ENCODE measurements at regions not wholly inside any gene's neighbourhood (a gene's known extent, or its start where the extent isn't known, plus 50 kb on each side); places are given as distances from the start of the nearest gene placed in this dataset.

DNA sequence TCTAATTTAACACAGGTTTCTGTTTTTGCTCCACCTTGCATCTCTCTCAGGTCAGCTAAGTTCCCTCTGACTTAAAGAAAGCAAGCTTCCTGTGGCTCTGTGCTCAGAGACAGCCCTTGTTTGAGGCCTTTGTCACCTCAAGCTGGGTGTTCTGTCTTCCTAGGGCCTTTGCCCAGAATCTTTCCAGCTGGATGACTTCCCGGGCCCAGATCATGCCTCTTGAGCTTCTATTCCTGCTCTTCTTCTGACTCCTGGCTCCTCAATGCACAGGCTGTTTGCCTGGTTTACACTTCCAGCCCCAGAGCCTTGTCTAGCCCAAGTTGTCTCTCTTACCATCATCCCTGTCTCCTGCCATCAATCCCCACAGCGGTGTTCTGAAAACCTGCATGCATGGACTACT, 300.6 kb downstream of the VPS13C start:
- H3K4me3 ChIP-seq (ENCODE audit: low read length), result no peak overlapping the region
- DNase-seq, result no peak
- no peaks in the 10 kb centered on the region for H3K27me3 ChIP-seq (ENCODE audit: control insufficient read depth, insufficient read depth)
- H3K9me3 ChIP-seq (ENCODE audit: control insufficient read depth, low read length), result no peaks in the 10 kb centered on the region
- no peak for ATAC-seq
- H3K4me1 ChIP-seq (ENCODE audit: control insufficient read depth, insufficient read depth, low read length), result no peaks in the 10 kb centered on the region
- 65% methylated on average over 2 of the region's 2 CpGs for WGBS
- intact Hi-C loops (cut with DNase I), result no loop called here
- no peak overlapping the region for H3K27ac ChIP-seq (ENCODE audit: low read length)

DNA sequence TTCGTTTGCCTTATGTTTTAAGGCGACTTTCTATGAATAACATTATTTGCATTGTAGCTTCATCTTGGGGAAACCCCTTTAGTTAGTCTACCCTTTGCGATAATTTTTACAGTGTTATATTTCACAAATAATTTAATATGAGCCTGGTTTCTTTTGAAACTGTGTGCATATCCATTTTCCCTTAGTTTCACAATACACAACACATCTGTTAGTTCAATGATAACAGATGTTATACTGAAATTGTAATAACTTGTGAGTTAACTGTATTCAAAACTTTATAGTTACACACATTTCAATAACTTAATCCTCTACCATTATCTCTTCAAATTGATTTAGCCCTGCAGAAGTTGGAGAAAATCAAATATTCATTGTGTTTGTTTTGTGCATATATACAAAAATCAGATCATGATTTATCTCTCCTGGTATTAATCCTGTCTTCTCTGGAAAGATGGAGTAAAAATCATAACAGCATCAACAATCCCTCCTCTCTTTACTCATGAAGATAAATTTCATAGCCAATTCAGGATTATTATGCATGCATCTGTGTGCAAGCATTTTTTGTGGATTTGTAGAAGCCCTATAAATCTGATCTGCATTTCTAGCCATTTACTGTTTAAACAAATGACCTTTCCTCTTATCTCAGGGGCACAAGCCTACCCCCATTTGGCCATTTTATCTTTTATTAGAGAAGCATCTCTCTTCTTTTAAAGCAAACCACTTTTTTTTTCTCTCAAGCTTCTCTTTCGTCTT, 304.0 kb downstream of the VPS13C start:
- Histone ChIP-seq H3K9me3 (ENCODE audit: control insufficient read depth, low read length) (no peaks in the 10 kb centered on the region), H3K27ac (ENCODE audit: low read length) (no peak overlapping the region), H3K27me3 (ENCODE audit: control insufficient read depth, insufficient read depth) (no peaks in the 10 kb centered on the region), H3K4me3 (ENCODE audit: low read length) (no peak overlapping the region), H3K4me1 (ENCODE audit: control insufficient read depth, insufficient read depth, low read length) (no peaks in the 10 kb centered on the region)
- DNase-seq (no peak), ATAC-seq (no peak)
- intact Hi-C loops (cut with DNase I), result no loop called here
- WGBS, result 82% methylated on average over 4 of the region's 4 CpGs

DNA sequence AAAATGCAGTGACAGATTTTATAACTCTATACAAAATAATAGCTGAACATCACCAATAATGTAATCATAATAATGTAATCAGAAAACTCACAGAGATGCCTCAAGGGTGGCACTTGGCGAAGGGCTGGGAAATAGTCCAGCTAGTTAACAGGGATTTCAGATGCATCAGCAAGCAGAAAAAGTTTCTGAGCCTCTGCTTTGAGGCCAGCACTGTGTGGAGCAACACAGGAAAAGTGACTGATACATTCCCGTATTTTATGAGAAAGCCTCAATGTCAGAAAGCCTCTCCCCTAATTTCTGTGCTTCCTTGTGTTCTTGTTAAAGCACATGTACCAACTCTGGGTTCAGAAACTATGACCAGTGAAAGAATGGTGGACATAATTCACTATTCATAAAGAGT, 304.8 kb downstream of the VPS13C start:
- WGBS, result 75% methylated on average over 2 of the region's 2 CpGs
- H3K4me3 ChIP-seq (ENCODE audit: low read length), result no peak overlapping the region
- no peaks in the 10 kb centered on the region for H3K27me3 ChIP-seq (ENCODE audit: control insufficient read depth, insufficient read depth)
- no peak overlapping the region for H3K27ac ChIP-seq (ENCODE audit: low read length)
- no peak for DNase-seq
- intact Hi-C loops (cut with DNase I), result no loop called here
- no peak for ATAC-seq
- no peaks in the 10 kb centered on the region for H3K9me3 ChIP-seq (ENCODE audit: control insufficient read depth, low read length)
- no peaks in the 10 kb centered on the region for H3K4me1 ChIP-seq (ENCODE audit: control insufficient read depth, insufficient read depth, low read length)

DNA sequence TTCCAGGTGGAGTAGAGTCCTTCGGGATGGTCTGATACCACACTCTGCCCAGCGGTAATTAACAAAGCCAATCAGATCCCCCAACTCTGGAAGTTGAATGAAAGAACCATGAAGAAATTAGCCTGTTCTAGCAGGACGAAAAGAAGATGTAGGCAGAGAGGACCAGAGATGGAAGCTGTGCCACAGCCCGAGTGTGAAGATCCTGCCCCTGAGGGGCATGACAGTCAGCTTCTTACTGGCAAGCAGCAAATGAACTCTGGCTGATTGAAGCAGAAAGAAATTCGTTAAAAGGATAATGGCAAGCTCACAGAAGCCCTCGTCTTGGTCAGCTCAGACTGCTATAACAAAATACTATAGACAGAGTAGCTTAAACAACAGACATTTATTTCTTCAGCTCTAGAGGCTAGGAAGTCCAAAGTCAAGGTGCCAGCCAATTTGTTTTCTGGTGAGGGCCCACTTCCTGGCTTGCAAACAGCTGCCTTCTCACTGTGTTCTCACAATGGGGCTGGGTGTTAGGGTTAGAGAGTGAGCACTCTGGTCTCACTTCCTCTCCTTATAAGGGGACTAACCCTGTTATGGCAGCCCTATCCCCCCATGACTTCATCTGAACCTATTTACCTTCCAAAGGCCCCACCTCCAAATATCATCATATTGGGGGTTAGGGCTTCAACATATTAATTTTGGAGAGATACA, 307.1 kb downstream of the VPS13C start:
- 83% methylated on average over 6 of the region's 6 CpGs for WGBS
- Histone ChIP-seq H3K27me3 (ENCODE audit: control insufficient read depth, insufficient read depth) (no peaks in the 10 kb centered on the region), H3K4me1 (ENCODE audit: control insufficient read depth, insufficient read depth, low read length) (no peaks in the 10 kb centered on the region), H3K27ac (ENCODE audit: low read length) (no peak overlapping the region), H3K9me3 (ENCODE audit: control insufficient read depth, low read length) (no peaks in the 10 kb centered on the region), H3K4me3 (ENCODE audit: low read length) (no peak overlapping the region)
- DNase-seq (no peak), ATAC-seq (no peak)
- intact Hi-C loops (cut with DNase I), result no loop called here

GRCh38 chr15:61752001-61752400, 308.2 kb downstream of the VPS13C start:
- WGBS, result 74% methylated on average over 5 of the region's 5 CpGs
- intact Hi-C loops (cut with DNase I), result no loop called here
- DNase-seq, result no peak
- Histone ChIP-seq H3K27me3 (ENCODE audit: control insufficient read depth, insufficient read depth) (no peaks in the 10 kb centered on the region), H3K4me1 (ENCODE audit: control insufficient read depth, insufficient read depth, low read length) (no peaks in the 10 kb centered on the region), H3K27ac (ENCODE audit: low read length) (no peak overlapping the region), H3K4me3 (ENCODE audit: low read length) (no peak overlapping the region), H3K9me3 (ENCODE audit: control insufficient read depth, low read length) (no peaks in the 10 kb centered on the region)
- ATAC-seq, result no peak

- ATAC-seq, result no peak
- no peaks in the 10 kb centered on the region for H3K4me1 ChIP-seq (ENCODE audit: control insufficient read depth, insufficient read depth, low read length)
Observed at GRCh38 chr15:61750271-61751084, 309.8 kb downstream of the VPS13C start.

DNA sequence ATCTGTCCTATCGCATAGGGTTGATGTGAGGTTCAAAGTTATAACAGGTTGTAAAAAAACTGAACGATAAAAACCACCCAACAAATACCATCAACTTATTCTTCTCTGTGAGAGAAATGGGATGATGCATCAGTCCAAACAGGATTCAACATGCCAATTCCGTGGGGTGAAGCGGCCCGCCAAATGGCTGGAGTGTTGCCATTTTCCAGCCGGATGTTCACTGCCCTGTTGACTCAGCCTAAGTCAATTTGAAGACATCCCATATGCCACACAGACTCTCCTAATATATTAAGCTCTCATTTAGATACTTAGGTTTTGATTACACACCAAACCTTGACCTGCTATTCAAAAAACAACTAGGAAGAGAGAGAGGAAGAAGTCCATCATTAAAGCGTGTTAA, 311.1 kb downstream of the VPS13C start:
- H3K9me3 ChIP-seq (ENCODE audit: control insufficient read depth, low read length), result no peaks in the 10 kb centered on the region
- intact Hi-C loops (cut with DNase I), result no loop called here
- no peaks in the 10 kb centered on the region for H3K4me1 ChIP-seq (ENCODE audit: control insufficient read depth, insufficient read depth, low read length)
- ATAC-seq, result no peak
- no peak overlapping the region for H3K4me3 ChIP-seq (ENCODE audit: low read length)
- no peak overlapping the region for H3K27ac ChIP-seq (ENCODE audit: low read length)
- no peak for DNase-seq
- WGBS, result 90% methylated on average over 7 of the region's 7 CpGs
- no peaks in the 10 kb centered on the region for H3K27me3 ChIP-seq (ENCODE audit: control insufficient read depth, insufficient read depth)

More at GRCh38 chr15:61750271-61751084, 309.8 kb downstream of the VPS13C start:
- no peaks in the 10 kb centered on the region for H3K9me3 ChIP-seq (ENCODE audit: control insufficient read depth, low read length)
- H3K4me3 ChIP-seq (ENCODE audit: low read length), result no peak overlapping the region
- 85% methylated on average over 15 of the region's 15 CpGs for WGBS
- no peak for DNase-seq
- intact Hi-C loops (cut with DNase I), result no loop called here
- no peaks in the 10 kb centered on the region for H3K27me3 ChIP-seq (ENCODE audit: control insufficient read depth, insufficient read depth)
- no peak overlapping the region for H3K27ac ChIP-seq (ENCODE audit: low read length)

DNA sequence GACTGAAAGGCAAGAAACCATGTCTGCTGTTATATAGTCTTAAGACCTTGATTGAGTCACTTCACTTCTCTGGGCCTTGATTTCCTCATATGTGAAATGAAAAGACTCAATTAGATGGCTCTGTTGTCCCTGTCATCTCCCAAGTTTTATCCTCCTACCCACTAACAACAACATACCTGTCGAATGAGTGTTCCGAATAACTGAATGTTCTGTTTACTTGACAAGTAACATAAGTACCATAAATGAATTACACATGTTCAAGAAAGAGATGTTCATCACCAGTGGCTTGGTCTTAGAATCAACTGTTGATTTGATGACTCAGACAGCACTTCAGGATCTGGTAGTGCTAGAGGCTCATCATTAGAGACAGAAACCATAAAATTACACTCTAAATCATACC, 311.7 kb downstream of the VPS13C start:
- no peak overlapping the region for H3K27ac ChIP-seq (ENCODE audit: low read length)
- ATAC-seq (no peak), DNase-seq (no peak)
- no peaks in the 10 kb centered on the region for H3K4me1 ChIP-seq (ENCODE audit: control insufficient read depth, insufficient read depth, low read length)
- H3K27me3 ChIP-seq (ENCODE audit: control insufficient read depth, insufficient read depth), result no peaks in the 10 kb centered on the region
- H3K4me3 ChIP-seq (ENCODE audit: low read length), result no peak overlapping the region
- WGBS, result 93% methylated on average over 2 of the region's 2 CpGs
- intact Hi-C loops (cut with DNase I), result no loop called here
- no peaks in the 10 kb centered on the region for H3K9me3 ChIP-seq (ENCODE audit: control insufficient read depth, low read length)

DNA sequence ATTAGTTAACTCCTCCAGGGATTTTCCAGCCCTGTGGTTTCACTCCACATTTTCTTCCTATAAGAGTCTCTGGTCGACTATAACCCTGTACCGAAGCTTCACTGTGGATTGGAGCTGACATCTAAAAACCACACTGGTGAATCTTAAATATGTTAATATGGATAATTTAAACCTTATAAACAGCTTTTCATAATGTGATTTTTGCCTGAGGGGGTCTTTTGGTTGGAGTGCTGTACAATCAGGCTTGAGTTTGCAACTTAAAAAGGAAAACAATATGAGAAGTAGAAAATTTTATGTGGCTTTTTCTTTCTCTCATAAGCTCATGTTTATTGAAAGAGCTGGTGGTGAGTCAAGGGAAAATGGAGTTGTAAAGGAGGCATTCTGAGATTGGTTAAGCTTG, 313.7 kb downstream of the VPS13C start:
- H3K4me1 ChIP-seq (ENCODE audit: control insufficient read depth, insufficient read depth, low read length), result no peaks in the 10 kb centered on the region
- intact Hi-C loops (cut with DNase I), result no loop called here
- no peak overlapping the region for H3K4me3 ChIP-seq (ENCODE audit: low read length)
- H3K27ac ChIP-seq (ENCODE audit: low read length), result no peak overlapping the region
- ATAC-seq (no peak), DNase-seq (no peak)
- 89% methylated on average over 2 of the region's 2 CpGs for WGBS
- H3K9me3 ChIP-seq (ENCODE audit: control insufficient read depth, low read length), result no peaks in the 10 kb centered on the region
- no peaks in the 10 kb centered on the region for H3K27me3 ChIP-seq (ENCODE audit: control insufficient read depth, insufficient read depth)

DNA sequence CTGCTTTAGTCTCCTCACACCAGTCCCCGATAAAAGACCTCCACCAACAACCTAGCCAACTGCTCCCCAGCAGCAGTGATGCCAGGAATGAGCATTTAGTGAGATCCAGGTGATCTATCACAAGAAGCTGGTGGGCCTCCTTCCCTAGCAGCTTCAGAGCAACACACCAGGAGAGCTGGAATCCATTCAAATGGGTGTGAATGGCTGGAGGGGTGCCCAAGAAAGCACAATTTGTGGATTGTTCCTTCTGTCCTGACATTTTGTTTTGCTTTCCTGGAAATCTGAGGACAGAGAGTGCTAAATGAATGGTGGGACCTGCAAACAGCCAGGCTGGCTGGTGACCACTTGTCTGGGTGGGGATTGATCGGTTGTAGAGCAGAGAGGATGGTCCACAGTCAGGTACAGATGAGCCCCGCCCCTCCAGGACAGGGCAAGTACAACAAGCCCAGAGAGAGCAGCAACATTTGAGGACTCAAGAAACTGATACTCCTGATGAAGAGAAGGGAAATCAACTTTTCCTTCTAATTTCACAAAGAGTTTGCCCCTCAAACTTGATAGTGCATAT, 316.8 kb downstream of the VPS13C start:
- WGBS, result 85% methylated on average over 3 of the region's 3 CpGs
- intact Hi-C loops (cut with DNase I), result no loop called here

DNA sequence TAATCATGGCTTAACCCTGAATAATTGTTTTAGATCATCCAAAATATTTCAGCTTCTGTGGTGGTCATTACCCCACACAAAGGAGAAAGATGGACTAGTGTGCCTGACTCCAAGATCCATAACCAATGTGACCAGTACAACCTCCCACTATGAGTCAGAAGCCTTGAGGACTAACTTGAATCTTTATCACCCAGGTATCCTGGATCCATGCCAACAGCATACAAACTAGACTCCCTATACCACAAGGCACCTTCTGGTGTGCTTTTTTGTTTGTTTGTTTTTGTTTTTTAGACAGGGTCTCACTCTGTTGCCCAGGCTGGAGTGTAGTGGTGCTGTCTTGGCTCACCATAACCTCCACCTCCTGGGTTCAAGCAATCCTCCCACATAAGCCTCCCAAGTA, 317.7 kb downstream of the VPS13C start:
- H3K27me3 ChIP-seq (ENCODE audit: control insufficient read depth, insufficient read depth), result no peaks in the 10 kb centered on the region
- H3K9me3 ChIP-seq (ENCODE audit: control insufficient read depth, low read length), result no peaks in the 10 kb centered on the region
- ATAC-seq, result no peak
- no peak overlapping the region for H3K27ac ChIP-seq (ENCODE audit: low read length)
- DNase-seq, result no peak
- H3K4me1 ChIP-seq (ENCODE audit: control insufficient read depth, insufficient read depth, low read length), result no peaks in the 10 kb centered on the region
- intact Hi-C loops (cut with DNase I), result no loop called here
- no peak overlapping the region for H3K4me3 ChIP-seq (ENCODE audit: low read length)

More for the DNA sequence above, 316.8 kb downstream of the VPS13C start:
- H3K9me3 ChIP-seq (ENCODE audit: control insufficient read depth, low read length), result no peaks in the 10 kb centered on the region
- H3K4me1 ChIP-seq (ENCODE audit: control insufficient read depth, insufficient read depth, low read length), result no peaks in the 10 kb centered on the region
- ATAC-seq (peak in 1 of 2 donors; percentile 76), DNase-seq (peak in 1 of 3 donors; percentile 29)
- H3K27ac ChIP-seq (ENCODE audit: low read length), result no peak overlapping the region
- no peak overlapping the region for H3K4me3 ChIP-seq (ENCODE audit: low read length)
- no peaks in the 10 kb centered on the region for H3K27me3 ChIP-seq (ENCODE audit: control insufficient read depth, insufficient read depth)

Measured in right cardiac atrium (tissue), 5 donors.